Heart left ventricle (tissue), 13 donors: ENCODE measurements at regions not wholly inside any gene's neighbourhood (a gene's known extent, or its start where the extent isn't known, plus 50 kb on each side); places are given as distances from the start of the nearest gene placed in this dataset.

Source experiments
- POLR2A ChIP-seq, 2 donors: fragments of 450-650 bp; IDR thresholded peaks; one replicate each; pipeline ENCODE4 v1.6.1; 2017; ENCODE audit warnings: antibody characterized with exemption in 2 of 2, mild to moderate bottlenecking in 2 of 2, moderate library complexity in 2 of 2
- TF ChIP-seq, protein P1 (sequence below), 12 donors: fragments of 200-600 bp; sonication (generic) in 4 of 12; IDR thresholded peaks; one replicate each; pipeline versions ENCODE4 v1.5.0 to v1.8.0; 2018 to 2022; ENCODE audit warnings: antibody characterized with exemption in 12 of 12, mild to moderate bottlenecking in 5 of 12
- donor health status: ischemic (EF 13 %, LVEDD 7.1; RV severe dilation, severe dysfunction).
- donor health status: DM: no; HTN: yes; CAD: no.
- donor health status: DM: no; HTN: no; CAD: no.
- donor health status: ischemic (EF 25% LVEDD 6.9; RV normal size, moderate dysfunction).
- donor health status: ischemic (EF 25% LVEDD 5.7; RV mildly dilated, moderate dysfunction).
- donor health status: ischemic (EF 35%, LVEDD 5.7; RV mildly dilated, moderate dysfunction).
- donor health status: nonischemic (EF 11% LVEDD 7.7; RV severe dilation, severe dysfunction).
- donor health status: DM: yes; HTN: yes; CAD: no.
- donor health status: PGD.
- donor health status: ischemic (EF 29% LVEDD 5.4; RV normal size, mild dysfunction).
- donor health status: nonischemic (EF 23%, LVEDD 6.1; RV moderate dilation, normal function).

DNA sequence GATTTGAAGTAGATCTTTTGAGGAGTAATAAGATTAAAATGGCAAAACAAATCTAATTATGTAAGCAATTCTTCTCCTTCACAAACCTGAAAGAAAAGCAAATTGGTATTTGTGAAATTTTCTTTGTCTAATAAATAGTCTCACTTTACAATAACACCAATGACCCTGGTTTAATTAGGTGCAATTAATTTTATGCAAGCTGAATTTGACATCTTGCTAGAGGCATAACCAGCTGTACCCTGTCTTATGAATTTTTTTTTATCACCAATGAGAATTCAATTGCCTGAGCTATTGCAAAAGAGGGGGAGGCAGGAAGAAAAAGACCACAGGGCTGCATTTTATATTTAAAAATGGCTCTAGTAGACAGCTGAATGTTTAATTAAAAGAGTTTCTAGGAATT lies 113.5 kb upstream of the IL12A start:
- TF ChIP-seq, protein P1, sequence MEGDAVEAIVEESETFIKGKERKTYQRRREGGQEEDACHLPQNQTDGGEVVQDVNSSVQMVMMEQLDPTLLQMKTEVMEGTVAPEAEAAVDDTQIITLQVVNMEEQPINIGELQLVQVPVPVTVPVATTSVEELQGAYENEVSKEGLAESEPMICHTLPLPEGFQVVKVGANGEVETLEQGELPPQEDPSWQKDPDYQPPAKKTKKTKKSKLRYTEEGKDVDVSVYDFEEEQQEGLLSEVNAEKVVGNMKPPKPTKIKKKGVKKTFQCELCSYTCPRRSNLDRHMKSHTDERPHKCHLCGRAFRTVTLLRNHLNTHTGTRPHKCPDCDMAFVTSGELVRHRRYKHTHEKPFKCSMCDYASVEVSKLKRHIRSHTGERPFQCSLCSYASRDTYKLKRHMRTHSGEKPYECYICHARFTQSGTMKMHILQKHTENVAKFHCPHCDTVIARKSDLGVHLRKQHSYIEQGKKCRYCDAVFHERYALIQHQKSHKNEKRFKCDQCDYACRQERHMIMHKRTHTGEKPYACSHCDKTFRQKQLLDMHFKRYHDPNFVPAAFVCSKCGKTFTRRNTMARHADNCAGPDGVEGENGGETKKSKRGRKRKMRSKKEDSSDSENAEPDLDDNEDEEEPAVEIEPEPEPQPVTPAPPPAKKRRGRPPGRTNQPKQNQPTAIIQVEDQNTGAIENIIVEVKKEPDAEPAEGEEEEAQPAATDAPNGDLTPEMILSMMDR (IDR thresholded peaks at IDR 0.05) = no peak
- TF ChIP-seq POLR2A (IDR thresholded peaks at IDR 0.05) = no peak
